Fibroblast of lung (primary cell): ENCODE measurements at regions not wholly inside any gene's neighbourhood (a gene's known extent, or its start where the extent isn't known, plus 50 kb on each side); places are given as distances from the start of the nearest gene placed in this dataset.
"Not testable (repeated sequence)": the region's sequence is repeated elsewhere in the genome, so short reads cannot be mapped to it uniquely, and the experiment has no call there.

ENCODE experiments used
- DNase-seq, 2 donors: peaks; one replicate each; pipeline versions ENCODE4 v3.0.0 to v3.0.0-alpha.2; 2010; ENCODE audit warnings: low read depth in 2 of 2
- H2AFZ ChIP-seq: 2 replicates; pipeline ENCODE4 v1.5.1; 2012; ENCODE audit warnings: low read length, control low read depth, inconsistent platforms
- H3K27ac ChIP-seq: 2 replicates; pipeline ENCODE4 v1.5.1; 2011; ENCODE audit warnings: low read length, control low read depth; ENCODE audit not compliant: insufficient read depth
- H3K27me3 ChIP-seq: 2 replicates; pipeline ENCODE4 v1.5.1; 2011; ENCODE audit warnings: mild to moderate bottlenecking, low read length; ENCODE audit not compliant: control insufficient read depth, insufficient read depth
- H3K36me3 ChIP-seq: 2 replicates; pipeline ENCODE4 v1.5.1; 2011; ENCODE audit warnings: low read length; ENCODE audit not compliant: control insufficient read depth, insufficient read depth
- H3K4me1 ChIP-seq: 2 replicates; pipeline ENCODE4 v1.5.1; 2011; ENCODE audit warnings: low read length; ENCODE audit not compliant: control insufficient read depth, insufficient read depth; ENCODE audit errors: extremely low read depth
- H3K4me2 ChIP-seq: 2 replicates; pipeline ENCODE4 v1.5.1; 2011; ENCODE audit warnings: low read length, control low read depth; ENCODE audit not compliant: insufficient read depth; ENCODE audit errors: extremely low read depth
- H3K4me3 ChIP-seq, 4 experiments: fragments of 200-600 bp in 1 of 4; sonication (generic) in 1 of 4; replicated peaks in 1 of 4; 2 replicates each; pipeline ENCODE4 v1.5.1; 2011 to 2016; ENCODE audit warnings: low read length in 4 of 4, low read depth in 3 of 4, mild to moderate bottlenecking in 3 of 4, control low read depth in 2 of 4, inconsistent platforms in 1 of 4, mixed read lengths in 1 of 4; ENCODE audit not compliant: insufficient read depth in 1 of 4; ENCODE audit errors: control extremely low read depth in 1 of 4
- H3K79me2 ChIP-seq: 2 replicates; pipeline ENCODE4 v1.5.1; 2012; ENCODE audit warnings: mild to moderate bottlenecking, low read length, inconsistent platforms; ENCODE audit not compliant: control insufficient read depth, insufficient read depth
- H3K9ac ChIP-seq: 2 replicates; pipeline ENCODE4 v1.5.1; 2011; ENCODE audit warnings: mild to moderate bottlenecking, low read length, control low read depth; ENCODE audit not compliant: insufficient read depth
- H3K9me3 ChIP-seq: 2 replicates; pipeline ENCODE4 v1.5.1; 2012; ENCODE audit warnings: low read depth, low read length; ENCODE audit not compliant: control insufficient read depth, insufficient read depth
- H4K20me1 ChIP-seq: 2 replicates; pipeline ENCODE4 v1.5.1; 2011; ENCODE audit warnings: low read length; ENCODE audit not compliant: control insufficient read depth, insufficient read depth; ENCODE audit errors: extremely low read depth
- EZH2 ChIP-seq: IDR thresholded peaks from 2 replicates; pipeline ENCODE4 v1.5.1; 2012; ENCODE audit warnings: low read length, control low read depth, mild to moderate bottlenecking; ENCODE audit errors: missing control alignments
- TF ChIP-seq, protein P1 (sequence below), 2 donors: IDR thresholded peaks in 1 of 2; conservative IDR thresholded peaks in 1 of 2; 1 replicate in 1 of 2; 2 replicates in 1 of 2; pipeline ENCODE4 v1.5.1; 2011 to 2012; ENCODE audit warnings: low read length in 2 of 2, control low read depth in 1 of 2, inconsistent platforms in 1 of 2, low read depth in 1 of 2, mild to moderate bottlenecking in 1 of 2

- Histone ChIP-seq H3K9me3 (no peaks in the 10 kb centered on the region), H4K20me1 (no peaks in the 10 kb centered on the region), H3K27ac (no peak overlapping the region), H2AFZ (no peak overlapping the region), H3K4me3 (no peak overlapping the region), H3K27me3 (no peaks in the 10 kb centered on the region), H3K36me3 (no peaks in the 10 kb centered on the region), H3K79me2 (no peaks in the 10 kb centered on the region), H3K9ac (no peak overlapping the region), H3K4me1 (no peaks in the 10 kb centered on the region), H3K4me2 (no peak overlapping the region)
- DNase-seq, result no peak
- no peak for TF ChIP-seq EZH2
- TF ChIP-seq, protein P1, sequence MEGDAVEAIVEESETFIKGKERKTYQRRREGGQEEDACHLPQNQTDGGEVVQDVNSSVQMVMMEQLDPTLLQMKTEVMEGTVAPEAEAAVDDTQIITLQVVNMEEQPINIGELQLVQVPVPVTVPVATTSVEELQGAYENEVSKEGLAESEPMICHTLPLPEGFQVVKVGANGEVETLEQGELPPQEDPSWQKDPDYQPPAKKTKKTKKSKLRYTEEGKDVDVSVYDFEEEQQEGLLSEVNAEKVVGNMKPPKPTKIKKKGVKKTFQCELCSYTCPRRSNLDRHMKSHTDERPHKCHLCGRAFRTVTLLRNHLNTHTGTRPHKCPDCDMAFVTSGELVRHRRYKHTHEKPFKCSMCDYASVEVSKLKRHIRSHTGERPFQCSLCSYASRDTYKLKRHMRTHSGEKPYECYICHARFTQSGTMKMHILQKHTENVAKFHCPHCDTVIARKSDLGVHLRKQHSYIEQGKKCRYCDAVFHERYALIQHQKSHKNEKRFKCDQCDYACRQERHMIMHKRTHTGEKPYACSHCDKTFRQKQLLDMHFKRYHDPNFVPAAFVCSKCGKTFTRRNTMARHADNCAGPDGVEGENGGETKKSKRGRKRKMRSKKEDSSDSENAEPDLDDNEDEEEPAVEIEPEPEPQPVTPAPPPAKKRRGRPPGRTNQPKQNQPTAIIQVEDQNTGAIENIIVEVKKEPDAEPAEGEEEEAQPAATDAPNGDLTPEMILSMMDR (conservative IDR thresholded peaks at IDR 0.05 in 1 of 2, IDR thresholded peaks at IDR 0.05 in 1 of 2; ENCODE audit: low read depth in 1 of 2, low read length in 2 of 2), result no peak
Observed at GRCh38 chr4:108416831-108417230, 203.5 kb upstream of the RPL34 start.

GRCh38 chr4:108415389-108415788 lies 205.0 kb upstream of the RPL34 start:
- Histone ChIP-seq H3K36me3 (no peaks in the 10 kb centered on the region), H2AFZ (no peak overlapping the region), H3K27ac (no peak overlapping the region), H3K79me2 (no peaks in the 10 kb centered on the region), H4K20me1 (no peaks in the 10 kb centered on the region), H3K4me2 (no peak overlapping the region), H3K27me3 (no peaks in the 10 kb centered on the region), H3K9me3 (no peaks in the 10 kb centered on the region), H3K9ac (no peak overlapping the region), H3K4me3 (no peak overlapping the region), H3K4me1 (no peaks in the 10 kb centered on the region)
- no peak for DNase-seq
- TF ChIP-seq EZH2, result no peak
- TF ChIP-seq, protein P1 (conservative IDR thresholded peaks at IDR 0.05 in 1 of 2, IDR thresholded peaks at IDR 0.05 in 1 of 2; ENCODE audit: low read depth in 1 of 2, low read length in 2 of 2), result no peak

GRCh38 chr4:108411836-108412235 lies 208.5 kb upstream of the RPL34 start:
- Histone ChIP-seq H3K4me2 (no peak overlapping the region), H3K9ac (no peak overlapping the region), H3K79me2 (no peaks in the 10 kb centered on the region), H3K4me1 (no peaks in the 10 kb centered on the region), H4K20me1 (no peaks in the 10 kb centered on the region), H3K9me3 (no peaks in the 10 kb centered on the region), H3K27ac (no peak overlapping the region), H3K36me3 (no peaks in the 10 kb centered on the region), H3K4me3 (no peak overlapping the region), H2AFZ (no peak overlapping the region), H3K27me3 (no peaks in the 10 kb centered on the region)
- DNase-seq, result no peak
- no peak for TF ChIP-seq EZH2
- TF ChIP-seq, protein P1 (conservative IDR thresholded peaks at IDR 0.05 in 1 of 2, IDR thresholded peaks at IDR 0.05 in 1 of 2; ENCODE audit: low read depth in 1 of 2, low read length in 2 of 2), result no peak

GRCh38 chr4:108409691-108410090 lies 210.7 kb upstream of the RPL34 start:
- not testable (repeated sequence) for H3K9ac ChIP-seq, H3K9me3 ChIP-seq, H2AFZ ChIP-seq, H3K4me1 ChIP-seq, H3K36me3 ChIP-seq, H3K27ac ChIP-seq, H3K4me2 ChIP-seq, DNase-seq, H4K20me1 ChIP-seq, H3K79me2 ChIP-seq, H3K27me3 ChIP-seq, H3K4me3 ChIP-seq
